Tongue (tissue), 1 donor: ENCODE measurements at regions not wholly inside any gene's neighbourhood (a gene's known extent, or its start where the extent isn't known, plus 50 kb on each side); places are given as distances from the start of the nearest gene placed in this dataset.
"Not testable (repeated sequence)": the region's sequence is repeated elsewhere in the genome, so short reads cannot be mapped to it uniquely, and the experiment has no call there.

Experiments
- DNase-seq: peaks from one replicate; pipeline ENCODE4 v3.0.0-alpha.2; 2015

DNA sequence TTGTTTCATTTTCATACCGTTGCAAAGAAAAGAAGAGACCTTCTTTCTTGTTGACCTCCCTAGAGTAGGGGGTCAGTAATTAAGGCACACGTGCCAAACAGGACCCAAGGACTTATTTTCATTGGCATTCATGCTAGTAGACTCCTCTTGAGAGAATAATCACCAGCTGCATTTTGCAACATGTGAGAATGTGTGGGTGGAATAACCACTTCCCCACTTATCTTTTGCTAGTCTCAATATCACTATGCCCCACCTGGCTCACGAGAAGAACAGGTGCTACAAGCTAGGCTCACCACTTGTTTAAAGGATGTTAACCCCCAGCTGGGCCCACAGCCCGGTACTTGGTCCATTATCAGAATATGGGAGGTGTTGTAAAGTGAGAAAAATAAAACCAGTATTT lies 460.7 kb upstream of the MEF2C start:
- peak; percentile 38 for DNase-seq

DNA sequence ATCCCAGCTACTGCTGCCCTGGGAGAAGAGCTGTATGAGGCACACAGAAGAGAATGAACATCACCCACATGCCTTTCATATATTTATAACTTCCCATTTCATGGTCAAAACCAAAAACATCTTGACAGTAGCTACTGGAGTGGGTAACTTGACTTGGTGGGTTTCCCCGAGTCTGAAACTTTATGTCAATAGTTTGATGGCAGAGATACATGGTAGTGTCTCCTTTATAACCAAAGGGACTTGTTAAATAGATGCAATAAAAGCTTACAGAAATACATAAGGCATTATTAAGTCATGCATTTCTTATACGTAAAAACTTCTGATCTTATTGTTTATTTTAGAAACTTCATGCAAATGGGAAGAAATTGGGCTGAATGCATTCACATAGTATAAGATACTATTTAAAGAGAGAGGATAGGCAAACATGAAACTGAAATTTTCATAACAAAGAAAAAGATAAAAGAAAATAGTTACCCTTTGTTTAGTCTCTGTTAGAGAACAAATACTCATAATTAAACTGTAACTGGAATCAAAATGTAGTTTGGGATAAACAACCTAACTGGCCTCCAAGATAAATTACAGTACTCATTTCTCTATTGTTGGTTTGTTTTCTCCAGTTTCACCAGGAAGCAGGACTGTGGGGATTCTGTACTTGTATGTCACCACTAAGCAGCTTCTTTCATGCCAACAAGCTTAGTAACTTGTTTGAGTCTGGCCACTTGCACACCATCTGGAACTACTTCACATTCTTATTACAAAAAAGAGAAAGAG lies 459.3 kb upstream of the MEF2C start:
- DNase-seq = peak; percentile 34

DNA sequence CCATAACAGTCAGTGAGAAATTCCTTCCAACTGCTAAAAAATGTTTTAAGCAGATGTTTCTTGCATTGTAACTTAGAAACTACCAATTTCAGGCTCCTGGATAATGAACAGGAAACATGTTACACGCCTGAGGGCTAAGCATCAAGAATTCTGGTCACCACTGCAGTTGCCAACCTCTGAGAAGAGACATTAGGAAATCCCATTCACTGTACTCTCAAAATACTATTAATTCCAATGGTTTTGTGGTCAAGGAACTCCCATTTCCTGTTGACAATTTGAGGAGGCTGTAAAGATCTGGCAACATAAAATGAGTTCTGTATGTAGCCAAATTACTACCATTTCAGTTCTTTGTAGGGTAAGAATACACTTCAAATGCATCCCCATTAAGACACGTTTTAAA lies 456.0 kb upstream of the MEF2C start:
- no peak for DNase-seq

DNA sequence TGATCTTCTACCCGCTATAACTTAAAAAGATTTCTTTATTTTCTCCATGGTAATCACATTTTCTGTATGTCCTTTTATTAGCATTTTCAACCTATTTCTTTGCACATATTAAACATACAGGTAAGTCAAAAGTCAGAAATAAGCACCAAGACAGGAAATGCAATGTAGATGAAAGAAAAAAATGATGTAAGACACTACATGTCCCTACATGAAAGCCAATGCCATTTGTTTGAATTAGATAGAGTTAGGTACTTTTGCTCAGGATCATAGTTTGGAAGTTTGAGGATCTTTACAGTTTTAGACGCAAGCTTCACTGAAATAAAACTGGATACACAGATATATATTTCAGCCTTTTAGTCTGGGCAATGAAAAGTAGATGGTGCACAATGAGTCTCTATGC lies 453.1 kb upstream of the MEF2C start:
- no peak for DNase-seq

DNA sequence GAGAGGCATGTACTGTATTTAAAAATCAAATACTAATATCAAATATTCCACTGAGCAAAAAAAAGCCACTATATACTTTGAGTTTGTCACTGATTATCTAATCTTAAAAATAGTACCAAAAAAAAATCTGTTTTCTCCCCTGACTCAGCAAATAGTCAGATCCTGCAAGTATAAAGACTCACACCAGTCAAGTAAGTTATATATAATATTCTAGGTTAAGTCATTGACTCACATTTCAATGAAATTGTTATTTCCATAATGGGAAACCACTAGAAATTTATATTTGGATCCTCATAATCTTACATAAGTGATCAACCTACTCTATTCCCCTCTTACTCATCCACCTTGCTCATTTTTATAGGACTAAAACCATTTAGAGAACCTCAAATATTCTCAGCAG lies 447.2 kb upstream of the MEF2C start:
- no peak for DNase-seq

DNA sequence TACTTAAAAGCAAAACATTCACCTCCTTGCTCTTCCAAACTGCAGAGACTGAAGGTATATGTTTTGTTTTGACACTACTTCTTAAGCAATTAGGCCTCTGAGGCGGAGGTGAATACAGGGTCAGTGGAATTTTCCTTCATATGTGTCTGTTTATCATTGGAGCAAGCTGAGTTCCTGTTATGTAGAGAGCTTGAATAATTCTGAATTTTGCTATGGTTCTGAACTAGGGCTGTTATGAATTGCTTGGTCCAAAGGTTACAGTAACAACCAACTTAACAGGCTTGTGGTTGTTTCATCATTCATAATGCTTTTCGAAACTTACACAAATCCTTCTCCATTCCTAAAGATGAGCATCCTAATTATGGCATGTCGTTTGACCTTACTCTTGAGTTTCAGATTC lies 444.6 kb upstream of the MEF2C start:
- DNase-seq = no peak

DNA sequence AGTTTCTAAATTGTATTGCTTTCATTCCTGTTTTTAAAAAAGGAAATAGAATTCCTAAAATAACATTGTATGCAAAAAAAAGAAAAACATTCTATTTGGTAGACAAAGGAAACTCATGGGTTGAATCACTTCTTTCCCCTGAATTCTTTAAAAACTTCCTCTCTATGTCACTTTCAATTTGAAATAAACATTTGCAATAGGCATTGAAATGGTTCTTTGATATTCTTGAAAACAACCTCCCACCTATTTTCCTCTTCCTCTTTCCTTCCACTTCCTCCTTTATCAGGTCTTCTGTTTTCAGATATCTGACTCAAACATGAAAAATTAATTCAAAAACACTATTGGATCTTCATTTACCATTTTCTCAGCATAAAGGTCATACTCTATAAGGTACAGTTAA lies 442.0 kb upstream of the MEF2C start:
- no peak for DNase-seq

DNA sequence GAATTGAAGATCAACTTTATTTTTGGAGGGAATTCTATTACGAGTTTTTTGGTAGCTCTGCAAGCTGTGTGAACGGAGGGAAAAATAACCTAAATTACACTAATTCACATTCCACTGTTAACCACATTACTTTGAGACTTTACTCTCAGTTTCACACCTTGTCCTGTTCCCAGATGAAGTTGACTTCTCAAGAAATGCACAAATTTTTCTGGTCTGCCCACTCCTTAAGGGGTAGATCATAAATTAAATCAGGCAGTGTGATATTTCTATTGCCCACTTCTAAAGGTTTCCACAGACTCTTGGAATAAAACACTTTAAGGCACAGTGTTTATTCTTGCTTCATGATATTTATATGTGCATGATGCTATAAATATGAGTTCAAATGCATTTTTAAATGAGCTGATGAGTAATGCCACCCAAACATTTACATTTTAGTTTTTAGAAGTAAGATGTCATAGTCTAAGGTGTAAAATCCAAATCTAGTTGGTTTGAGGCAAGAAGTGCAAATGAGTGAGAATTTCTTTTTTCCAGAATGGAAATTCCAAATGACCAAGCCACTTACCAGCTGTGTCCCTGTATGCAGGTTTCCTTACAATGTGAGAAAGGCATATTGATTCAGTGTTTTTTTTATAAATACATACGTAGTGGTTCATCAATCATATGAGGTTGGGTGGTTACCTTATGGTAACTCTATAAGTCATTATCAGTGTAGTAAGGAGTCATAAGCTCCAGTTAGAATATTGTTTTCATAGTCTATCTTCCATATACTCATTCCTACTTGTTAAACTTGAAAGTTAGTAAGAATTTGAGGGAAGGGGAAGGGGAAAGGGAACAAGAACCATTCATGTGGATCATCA lies 437.7 kb upstream of the MEF2C start:
- no peak for DNase-seq

DNA sequence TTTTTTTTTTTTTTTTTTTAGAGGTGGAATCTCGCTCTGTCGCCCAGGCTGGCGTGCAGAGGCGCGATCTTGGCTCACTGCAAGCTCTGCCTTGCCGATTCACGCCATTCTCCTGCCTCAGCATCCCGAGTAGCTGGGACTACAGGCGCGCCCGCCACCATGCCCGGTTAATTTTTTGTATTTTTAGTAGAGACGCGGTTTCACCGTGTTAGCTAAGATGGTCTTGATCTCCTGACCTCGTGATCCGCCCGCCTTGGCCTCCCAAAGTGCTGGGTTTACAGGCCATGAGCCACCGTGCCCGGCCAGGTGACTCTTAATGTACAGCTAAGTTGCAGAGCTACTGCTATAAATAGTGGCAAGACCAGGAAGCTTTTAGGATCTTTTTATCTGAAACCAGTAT lies 434.9 kb upstream of the MEF2C start:
- DNase-seq = not testable (repeated sequence)

DNA sequence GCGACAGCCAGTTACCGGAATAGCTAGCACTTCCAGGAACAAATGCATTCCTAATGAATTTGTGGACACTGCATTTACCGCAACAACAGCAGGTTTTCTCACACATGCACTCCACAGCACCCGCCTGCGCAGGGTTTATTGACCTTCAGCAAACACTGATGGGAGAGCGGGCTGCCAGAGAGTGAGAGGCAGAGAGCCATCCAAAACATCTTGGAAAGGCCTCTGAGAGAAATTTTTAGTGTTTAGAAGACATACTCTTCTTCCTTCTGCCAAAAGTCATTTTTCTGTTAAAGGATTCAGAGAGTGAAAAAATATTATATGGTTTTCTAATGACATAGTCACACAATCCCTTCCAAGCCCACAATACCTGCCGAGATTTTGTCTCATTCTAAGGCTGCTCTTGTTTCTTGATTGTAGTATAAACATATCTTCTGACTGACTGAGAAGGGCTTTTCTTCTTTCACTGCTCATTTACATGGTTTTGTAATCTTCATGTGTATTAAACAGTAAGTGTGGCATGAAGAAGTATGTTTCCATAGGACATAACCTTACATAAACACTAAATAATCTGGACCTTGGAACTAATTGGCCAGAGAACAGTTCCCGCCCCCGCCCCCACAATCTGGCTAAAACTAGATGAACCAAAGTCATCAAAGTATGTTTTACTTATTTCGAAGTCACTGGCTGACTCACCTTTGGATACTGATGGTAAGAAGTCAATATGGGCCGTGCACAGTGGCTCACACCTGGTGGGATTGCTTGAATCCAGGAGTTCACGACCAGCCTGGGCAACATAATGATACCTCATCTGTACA lies 432.5 kb upstream of the MEF2C start:
- peak; percentile 63 for DNase-seq

DNA sequence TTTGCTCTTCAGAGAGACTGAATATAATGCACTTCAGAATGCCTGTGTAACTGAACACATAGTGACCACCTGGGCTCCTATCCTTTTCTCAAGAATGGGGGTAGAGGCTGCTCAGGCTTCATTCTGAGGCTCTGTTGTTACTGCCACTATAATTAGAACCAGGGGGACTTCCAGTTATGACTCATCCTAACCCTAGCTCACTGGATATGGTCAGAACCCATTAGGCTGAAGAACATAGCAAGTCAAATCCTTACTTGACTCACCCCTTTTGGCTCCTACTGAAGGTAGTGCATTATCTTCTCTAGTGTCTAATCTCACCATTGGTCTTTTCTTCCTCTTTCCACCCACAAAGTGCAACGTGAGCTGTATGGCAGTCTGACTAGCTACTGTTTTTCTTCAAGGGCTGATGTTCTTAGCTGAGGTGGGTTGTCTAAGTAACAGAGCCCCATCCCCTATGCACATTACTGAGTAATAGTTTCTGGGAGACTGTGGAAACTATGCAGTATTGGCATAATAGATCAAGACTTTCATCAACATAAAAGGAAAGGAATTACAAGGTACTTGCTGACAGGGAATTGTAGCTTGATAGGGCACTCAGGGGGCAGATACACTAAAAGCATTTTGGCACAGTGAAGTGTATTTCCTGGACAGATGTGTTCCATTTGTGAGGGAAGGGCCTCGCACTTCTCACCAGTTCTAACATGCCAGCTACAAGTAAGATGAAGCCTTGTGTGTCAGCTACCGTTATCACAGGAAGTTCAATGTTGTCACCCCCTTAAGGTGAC lies 431.0 kb upstream of the MEF2C start:
- peak; percentile 45 for DNase-seq

DNA sequence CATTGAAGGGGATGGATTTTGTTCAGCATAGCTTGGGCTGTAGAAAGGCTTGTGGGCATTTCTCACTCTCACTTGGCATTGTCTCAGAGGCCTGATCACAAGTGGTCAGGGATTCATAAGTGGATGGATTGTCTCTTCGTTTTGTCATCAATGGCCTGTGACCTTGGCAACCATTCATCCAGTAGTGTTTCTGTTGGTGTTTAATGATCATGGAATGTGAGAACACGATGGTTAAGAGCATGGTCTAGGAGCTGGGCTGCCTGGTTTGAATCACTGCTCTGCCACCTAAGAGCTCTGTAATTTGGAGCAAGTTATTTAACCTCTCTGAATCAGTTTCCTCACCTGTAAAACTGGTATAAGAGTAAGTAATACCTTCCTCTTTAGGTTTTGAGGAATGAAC lies 430.1 kb upstream of the MEF2C start:
- peak; percentile 30 for DNase-seq

DNA sequence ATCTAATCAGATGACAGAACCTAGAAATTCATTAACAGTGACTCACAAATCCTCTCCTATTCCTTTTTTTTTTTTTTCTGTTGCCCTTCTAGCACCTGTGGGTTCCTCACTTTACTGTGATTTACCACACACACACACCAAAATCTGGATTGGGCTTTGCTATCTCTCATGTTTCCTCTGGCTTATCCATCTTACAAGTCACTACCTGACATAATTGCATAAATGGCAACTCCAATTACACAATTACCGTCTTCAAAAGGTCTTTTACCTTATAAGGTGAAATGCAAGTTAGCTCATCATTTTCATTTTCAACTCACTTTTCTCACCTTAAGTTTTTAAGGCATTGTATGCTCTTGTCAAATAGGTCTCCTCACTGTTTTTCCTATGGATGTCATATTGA lies 426.3 kb upstream of the MEF2C start:
- DNase-seq = no peak

DNA sequence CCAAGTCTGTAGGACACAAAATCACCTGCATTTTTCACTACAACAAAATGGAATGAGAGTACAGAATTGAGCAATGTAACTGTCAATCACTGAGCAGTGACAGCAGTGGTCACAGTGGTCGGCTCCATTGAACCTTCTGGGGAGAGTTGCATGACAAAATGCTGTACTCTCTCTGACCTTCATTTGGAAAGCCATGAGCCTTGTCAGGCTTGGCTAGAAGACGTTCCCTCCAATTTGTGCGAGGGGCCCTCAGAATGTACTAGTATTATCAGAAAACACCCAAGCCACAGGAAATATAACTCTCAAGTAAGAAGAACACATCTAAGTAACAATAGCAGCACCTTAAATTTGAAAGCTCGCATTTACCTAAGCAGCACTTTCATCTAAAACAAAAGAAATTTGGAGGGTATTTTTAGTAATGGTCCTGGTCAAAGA lies 425.6 kb upstream of the MEF2C start:
- no peak for DNase-seq

DNA sequence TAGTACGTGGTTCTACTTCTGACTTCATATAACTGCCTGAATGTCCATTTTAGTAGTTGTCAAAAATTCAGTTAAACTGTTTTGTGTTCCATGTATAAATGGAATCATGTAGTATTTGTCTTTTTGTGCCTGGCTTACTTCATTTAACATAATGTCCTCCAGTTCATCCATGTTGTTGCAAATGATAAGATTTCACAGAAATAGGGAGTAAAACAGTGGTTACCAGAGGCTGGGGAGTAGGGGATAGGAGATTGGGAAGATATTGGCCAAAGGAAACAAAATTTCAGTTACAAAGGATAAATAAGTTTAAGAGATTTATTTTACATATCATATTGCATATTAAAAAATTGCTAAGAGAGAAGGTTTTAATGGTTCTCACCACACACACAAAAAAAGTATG lies 425.0 kb upstream of the MEF2C start:
- DNase-seq = no peak

DNA sequence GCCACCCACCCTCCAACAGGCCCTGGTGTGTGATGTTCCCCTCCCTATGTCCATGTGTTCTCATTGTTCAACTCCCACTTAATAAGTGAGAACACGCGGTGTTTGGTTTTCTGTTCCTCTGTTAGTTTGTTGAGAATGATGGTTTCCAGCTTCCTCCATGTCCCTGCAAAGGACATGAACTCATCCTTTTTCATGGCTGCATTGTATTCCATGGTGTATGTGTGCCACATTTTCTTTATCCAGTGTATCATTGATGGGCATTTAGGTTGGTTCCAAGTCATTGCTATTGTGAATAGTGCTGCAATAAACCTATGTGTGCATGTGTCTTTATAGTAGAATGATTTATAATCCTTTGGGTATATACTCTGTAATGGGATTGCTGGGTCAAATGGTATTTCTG lies 424.2 kb upstream of the MEF2C start:
- DNase-seq = not testable (repeated sequence)

DNA sequence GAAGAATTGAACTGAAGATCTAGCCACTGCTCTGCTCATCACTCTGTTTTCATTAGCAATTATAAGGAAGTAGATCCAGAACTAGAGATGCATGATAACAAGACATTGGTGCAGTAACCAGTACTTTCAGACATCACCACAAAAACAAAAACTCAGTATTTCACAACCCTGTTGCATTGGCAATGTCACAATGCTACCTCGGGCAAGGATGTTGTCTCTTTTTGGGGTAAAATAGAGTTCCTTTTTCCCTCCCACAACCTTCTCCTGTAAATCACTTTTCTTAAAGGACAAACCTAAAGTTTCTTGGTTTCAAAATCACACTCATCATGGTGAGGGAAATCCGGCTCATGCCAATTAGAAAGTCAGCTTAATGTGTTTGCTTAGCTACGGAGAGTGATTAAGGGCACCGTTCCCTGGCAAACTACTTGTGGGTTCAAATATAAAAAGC lies 420.1 kb upstream of the MEF2C start:
- DNase-seq = no peak

DNA sequence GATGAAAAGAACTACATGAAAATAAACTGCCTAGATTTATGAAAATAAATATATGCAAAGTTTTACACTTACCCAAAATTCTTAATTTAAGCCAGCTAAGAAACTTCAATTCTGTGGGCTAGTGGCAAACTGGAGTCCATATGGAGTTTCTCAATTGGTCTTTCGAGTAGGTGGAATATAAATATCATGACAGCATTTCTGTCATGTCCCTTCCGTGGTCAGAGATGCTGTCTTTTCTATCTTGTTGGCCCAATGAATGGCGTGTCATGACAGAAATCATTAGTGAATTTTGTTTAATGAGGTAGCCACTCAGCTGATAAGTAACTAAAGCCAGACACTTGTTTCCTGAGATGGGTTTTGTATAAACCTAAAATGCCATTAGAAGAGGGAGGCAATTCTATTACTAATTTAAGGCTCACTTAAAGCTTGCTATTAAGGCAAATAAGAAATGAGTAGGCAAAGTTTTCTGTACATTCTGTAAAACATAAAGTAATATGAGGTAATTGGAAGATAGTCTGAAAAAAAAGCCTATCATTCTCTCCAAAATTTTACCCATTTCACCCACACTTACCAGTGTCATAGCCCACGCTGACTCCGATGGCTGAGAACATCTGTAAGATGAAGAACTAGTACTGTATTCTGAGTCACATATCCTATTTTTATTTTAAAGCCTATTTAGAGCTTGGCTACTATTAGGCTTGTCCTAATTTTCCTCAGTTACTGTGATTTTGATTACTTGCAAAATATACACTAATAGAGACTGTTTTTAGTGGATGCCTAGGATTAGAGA lies 419.3 kb upstream of the MEF2C start:
- DNase-seq = no peak

DNA sequence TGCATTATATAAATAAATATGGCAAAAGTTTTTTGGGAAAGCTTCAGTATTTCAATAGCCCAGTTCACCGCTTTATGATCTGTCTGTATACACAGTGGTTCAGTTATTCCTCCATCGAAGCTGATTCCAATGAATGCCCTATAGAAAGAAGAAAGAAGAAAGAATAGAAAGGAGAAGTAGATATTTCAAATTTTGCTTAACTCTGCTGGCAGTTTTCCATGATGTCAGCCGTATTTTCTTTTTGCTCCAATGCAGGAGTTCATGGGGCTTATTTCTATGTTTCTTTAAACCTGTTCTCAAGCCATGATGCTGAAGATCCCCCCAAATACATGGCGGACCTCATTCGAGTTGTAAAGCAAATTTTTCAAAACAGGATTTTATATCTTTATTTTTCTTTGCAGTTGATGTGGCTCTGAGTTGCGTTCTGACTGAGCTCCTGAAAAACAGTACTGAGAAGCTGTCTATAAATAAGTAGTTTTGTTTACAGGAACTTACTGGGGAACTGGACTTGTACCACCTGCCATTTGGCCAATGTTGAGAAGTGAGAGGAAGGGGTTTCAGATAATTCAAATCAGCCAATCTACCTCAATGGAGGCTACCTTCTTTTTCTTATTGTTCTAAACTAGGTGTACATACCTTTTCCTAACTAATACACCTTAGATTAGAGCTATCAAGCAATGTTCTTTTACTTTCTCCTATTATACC lies 418.5 kb upstream of the MEF2C start:
- no peak for DNase-seq

DNA sequence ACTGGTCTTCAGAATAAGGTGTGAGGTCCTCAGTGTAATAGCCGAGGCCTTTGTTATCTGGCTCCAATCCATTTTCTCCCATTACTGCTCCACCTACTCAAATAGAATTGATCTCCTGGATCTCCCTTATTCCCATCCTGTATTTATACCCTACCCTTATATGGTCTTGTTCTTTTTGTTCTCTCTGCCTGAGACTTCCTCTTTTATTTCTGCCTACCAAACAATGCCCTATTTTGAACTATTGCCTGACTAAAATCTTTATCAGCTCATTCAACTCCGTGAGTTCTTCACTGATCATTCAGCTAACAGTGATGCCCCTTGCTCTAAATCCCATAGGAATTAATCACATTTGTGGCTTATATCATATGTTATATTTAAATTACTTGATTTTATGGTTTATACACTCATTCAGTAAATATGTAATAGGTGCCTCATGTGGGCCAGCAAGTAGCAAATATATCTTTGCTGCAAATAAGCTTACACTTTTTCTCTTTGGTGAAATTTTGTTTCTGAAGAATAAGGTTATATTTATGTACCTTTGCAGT lies 417.5 kb upstream of the MEF2C start:
- DNase-seq = no peak
